HL-60 (cell line): ENCODE measurements at regions not wholly inside any gene's neighbourhood (a gene's known extent, or its start where the extent isn't known, plus 50 kb on each side); places are given as distances from the start of the nearest gene placed in this dataset.

ENCODE experiments used
- POLR2AphosphoS5 ChIP-seq: IDR thresholded peaks from 2 replicates; pipeline ENCODE4 v1.6.1; 2012; ENCODE audit warnings: low read depth
- TF ChIP-seq, protein P1 (sequence below): IDR thresholded peaks from one replicate; pipeline ENCODE4 v1.5.1; 2011; ENCODE audit warnings: low read length, control low read depth, inconsistent platforms; ENCODE audit not compliant: insufficient read depth

DNA sequence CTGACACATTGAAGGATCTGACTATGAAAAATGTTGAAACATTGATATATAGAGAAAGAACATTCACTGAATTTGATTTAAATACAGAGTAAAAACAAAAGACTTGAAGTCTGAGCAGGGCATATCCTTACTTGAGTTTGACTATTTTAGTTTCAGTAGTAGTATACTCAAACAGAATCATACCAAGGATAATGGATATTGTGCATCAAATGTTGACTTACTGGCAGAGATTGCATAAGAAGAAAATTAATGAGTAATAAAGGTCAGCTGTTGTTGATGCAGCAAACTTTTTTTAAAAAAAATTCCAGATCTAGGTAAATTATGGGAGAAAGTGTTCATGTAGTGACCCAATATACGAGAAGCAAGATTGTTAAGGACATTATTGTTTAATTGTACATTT, 94.5 kb upstream of the APOOL start:
- no peak for TF ChIP-seq POLR2AphosphoS5
- TF ChIP-seq, protein P1, sequence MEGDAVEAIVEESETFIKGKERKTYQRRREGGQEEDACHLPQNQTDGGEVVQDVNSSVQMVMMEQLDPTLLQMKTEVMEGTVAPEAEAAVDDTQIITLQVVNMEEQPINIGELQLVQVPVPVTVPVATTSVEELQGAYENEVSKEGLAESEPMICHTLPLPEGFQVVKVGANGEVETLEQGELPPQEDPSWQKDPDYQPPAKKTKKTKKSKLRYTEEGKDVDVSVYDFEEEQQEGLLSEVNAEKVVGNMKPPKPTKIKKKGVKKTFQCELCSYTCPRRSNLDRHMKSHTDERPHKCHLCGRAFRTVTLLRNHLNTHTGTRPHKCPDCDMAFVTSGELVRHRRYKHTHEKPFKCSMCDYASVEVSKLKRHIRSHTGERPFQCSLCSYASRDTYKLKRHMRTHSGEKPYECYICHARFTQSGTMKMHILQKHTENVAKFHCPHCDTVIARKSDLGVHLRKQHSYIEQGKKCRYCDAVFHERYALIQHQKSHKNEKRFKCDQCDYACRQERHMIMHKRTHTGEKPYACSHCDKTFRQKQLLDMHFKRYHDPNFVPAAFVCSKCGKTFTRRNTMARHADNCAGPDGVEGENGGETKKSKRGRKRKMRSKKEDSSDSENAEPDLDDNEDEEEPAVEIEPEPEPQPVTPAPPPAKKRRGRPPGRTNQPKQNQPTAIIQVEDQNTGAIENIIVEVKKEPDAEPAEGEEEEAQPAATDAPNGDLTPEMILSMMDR: no peak
